ENCODE measurements at regions not wholly inside any gene's neighbourhood (a gene's known extent, or its start where the extent isn't known, plus 50 kb on each side); places are given as distances from the start of the nearest gene placed in this dataset.

DNA sequence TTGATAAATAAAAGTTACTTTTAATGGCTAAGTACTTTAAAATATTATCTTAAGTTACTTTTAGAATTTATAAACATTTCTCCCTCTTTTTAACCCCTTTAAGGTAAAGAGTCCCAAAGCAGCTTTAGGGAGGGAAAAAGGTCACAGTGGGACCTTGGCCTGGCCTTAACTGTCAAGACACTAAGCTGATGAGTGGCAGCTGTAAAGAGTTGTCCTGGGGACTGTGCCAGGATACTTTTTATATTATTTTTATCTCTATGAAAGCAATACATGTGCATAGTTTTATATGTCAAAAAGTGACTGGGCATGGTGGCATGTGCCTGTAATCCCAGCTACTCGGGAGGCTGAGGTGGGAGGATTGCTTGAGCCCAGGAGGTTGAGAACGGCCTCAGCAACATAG lies 94.2 kb upstream of the RESF1 start:
- no peak for FAIRE-seq
- CTCF ChIA-PET, result interaction anchor here (0.6 kb wide), 1 partner anchor 162 kb away, joined by 4 read pairs; no protein-coding TSS in a partner anchor
- H3K79me2 ChIP-seq (ENCODE audit: control insufficient read depth, insufficient read depth, low read length), result no peaks in the 10 kb centered on the region
- H3K36me3 ChIP-seq (ENCODE audit: control insufficient read depth in 2 of 2, extremely low read depth in 1 of 2, insufficient read depth in 2 of 2, low read length in 2 of 2), result no peaks in the 10 kb centered on the region
- H3K9me1 ChIP-seq (replicated peaks; ENCODE audit: control insufficient read depth, extremely low read depth, insufficient read depth, low read length), result no peaks in the 10 kb centered on the region
- dilution Hi-C loops (cut with MboI; ENCODE audit: extremely low pct_ligation_motif_present, low sequenced_read_pairs) (no loop called here), intact Hi-C loops (cut with micrococcal nuclease) (no loop called here)
- H3K27me3 ChIP-seq (ENCODE audit: control insufficient read depth in 2 of 2, insufficient read depth in 2 of 2, low read length in 2 of 2), result no peaks in the 10 kb centered on the region
- TF ChIP-seq EZH2 (IDR thresholded peaks at IDR 0.05; ENCODE audit: borderline replicate concordance, low read depth, low read length, severe bottlenecking), result no peak
- TF ChIP-seq FOS (IDR thresholded peaks at IDR 0.05; ENCODE audit: borderline replicate concordance, insufficient read depth, low read length), result no peak
- no peak for TF ChIP-seq POLR2A (IDR thresholded peaks at IDR 0.05; ENCODE audit: low read depth, low read length)
- TF ChIP-seq GATA2 (IDR thresholded peaks at IDR 0.05; ENCODE audit: insufficient read depth, insufficient read length, low read depth, low read length), result no peak
- TF ChIP-seq CTCF (IDR thresholded peaks at IDR 0.05; ENCODE audit: extremely low read depth in 1 of 2, insufficient read depth in 1 of 2, low read depth in 1 of 2, low read length in 2 of 2), result no peak
- TF ChIP-seq MYC (IDR thresholded peaks at IDR 0.05; ENCODE audit: low read depth, low read length), result no peak
- TF ChIP-seq, protein P1, sequence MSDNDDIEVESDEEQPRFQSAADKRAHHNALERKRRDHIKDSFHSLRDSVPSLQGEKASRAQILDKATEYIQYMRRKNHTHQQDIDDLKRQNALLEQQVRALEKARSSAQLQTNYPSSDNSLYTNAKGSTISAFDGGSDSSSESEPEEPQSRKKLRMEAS (IDR thresholded peaks at IDR 0.05; ENCODE audit: insufficient read depth, insufficient read length), result no peak
- TF ChIP-seq POLR2AphosphoS5 (IDR thresholded peaks at IDR 0.05; ENCODE audit: insufficient read depth, low read depth, low read length), result no peak
- TF ChIP-seq JUN (IDR thresholded peaks at IDR 0.05; ENCODE audit: borderline replicate concordance, insufficient read depth, insufficient read length, low read depth), result no peak
- no TSS peak for BruUV-seq (replicated peaks)
- H4K20me1 ChIP-seq (replicated peaks; ENCODE audit: control insufficient read depth, extremely low read depth, insufficient read depth, low read length), result no peaks in the 10 kb centered on the region
- POLR2A ChIA-PET, result no interaction called here
- H3K27ac ChIP-seq (ENCODE audit: insufficient read depth, low read depth, low read length), result no peak overlapping the region
- H3K4me2 ChIP-seq (ENCODE audit: insufficient read depth, low read length), result no peak overlapping the region
- no peaks in the 10 kb centered on the region for H3K4me1 ChIP-seq (ENCODE audit: control insufficient read depth, extremely low read depth, insufficient read depth, low read length)
- H3K9ac ChIP-seq (replicated peaks; ENCODE audit: extremely low read depth, insufficient read depth, low read length), result no peak overlapping the region
- no peak for DNase-seq (ENCODE audit: low read depth, low spot score)
- no peaks in the 10 kb centered on the region for H3K9me3 ChIP-seq (replicated peaks; ENCODE audit: control insufficient read depth, insufficient read depth, low read length)
- H2AFZ ChIP-seq (ENCODE audit: low read depth, low read length), result no peak overlapping the region
- no peak overlapping the region for H3K4me3 ChIP-seq (replicated peaks in 1 of 3; ENCODE audit: insufficient read depth in 1 of 3, low read depth in 1 of 3, low read length in 3 of 3)

Data from endothelial cell of umbilical vein (primary cell).